Lower leg skin (tissue), 4 donors: ENCODE measurements at regions not wholly inside any gene's neighbourhood (a gene's known extent, or its start where the extent isn't known, plus 50 kb on each side); places are given as distances from the start of the nearest gene placed in this dataset.

ENCODE experiments used
- DNase-seq, 2 donors: peaks; one replicate each; pipeline ENCODE4 v3.0.0-alpha.2; 2019; ENCODE audit warnings: low spot score in 2 of 2
- H3K4me3 ChIP-seq: fragments of 200-600 bp; sonication (generic); 2 replicates; pipeline ENCODE4 v1.5.1; 2017; ENCODE audit warnings: mild to moderate bottlenecking, low read depth; ENCODE audit not compliant: poor library complexity, severe bottlenecking
- POLR2A ChIP-seq, 2 donors: fragments of 450-650 bp; IDR thresholded peaks; one replicate each; pipeline ENCODE4 v1.6.1; 2016 to 2017; ENCODE audit warnings: antibody characterized with exemption in 2 of 2, mild to moderate bottlenecking in 1 of 2, moderate library complexity in 1 of 2
- WGBS, 2 donors: methylation state at CpG; one replicate each; pipeline ENCODE4 v1.1.5; 2018; 5-methylcytosine and 5-hydroxymethylcytosine counted together
- intact Hi-C: fragments of 100-400 bp; cut with DNase I; formaldehyde crosslinking; loops from one replicate; pipeline ENCODE4 v1.15.0; 2023; ENCODE audit warnings: low total_unique reads
- TF ChIP-seq, protein P1 (sequence below), 3 donors: fragments of 450-650 bp; IDR thresholded peaks; one replicate each; pipeline ENCODE4 v1.5.1; 2016; ENCODE audit warnings: antibody characterized with exemption in 3 of 3, mild to moderate bottlenecking in 3 of 3, moderate library complexity in 2 of 3

DNA sequence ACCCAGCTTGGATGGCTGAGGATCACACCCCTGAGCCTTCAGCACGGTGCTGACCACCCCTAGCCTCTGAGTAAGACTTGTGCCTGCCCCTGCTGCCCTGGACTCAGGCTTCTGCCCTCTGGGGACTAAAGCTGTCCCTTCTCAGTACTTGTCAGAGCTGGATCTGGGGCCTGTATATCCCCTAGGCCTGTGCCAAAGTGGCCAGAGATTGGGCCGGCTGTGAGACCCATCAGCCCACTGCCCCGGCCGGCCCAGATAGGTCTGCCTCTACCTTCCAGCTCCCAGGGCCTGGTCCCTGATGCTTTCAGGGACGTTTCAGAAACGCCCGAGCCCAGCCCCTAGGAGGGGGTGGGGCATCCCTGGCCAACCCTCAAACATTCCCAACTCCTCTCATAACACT is 137.8 kb downstream of the ZDHHC20 start:
- TF ChIP-seq POLR2A (IDR thresholded peaks at IDR 0.05): no peak
- TF ChIP-seq, protein P1, sequence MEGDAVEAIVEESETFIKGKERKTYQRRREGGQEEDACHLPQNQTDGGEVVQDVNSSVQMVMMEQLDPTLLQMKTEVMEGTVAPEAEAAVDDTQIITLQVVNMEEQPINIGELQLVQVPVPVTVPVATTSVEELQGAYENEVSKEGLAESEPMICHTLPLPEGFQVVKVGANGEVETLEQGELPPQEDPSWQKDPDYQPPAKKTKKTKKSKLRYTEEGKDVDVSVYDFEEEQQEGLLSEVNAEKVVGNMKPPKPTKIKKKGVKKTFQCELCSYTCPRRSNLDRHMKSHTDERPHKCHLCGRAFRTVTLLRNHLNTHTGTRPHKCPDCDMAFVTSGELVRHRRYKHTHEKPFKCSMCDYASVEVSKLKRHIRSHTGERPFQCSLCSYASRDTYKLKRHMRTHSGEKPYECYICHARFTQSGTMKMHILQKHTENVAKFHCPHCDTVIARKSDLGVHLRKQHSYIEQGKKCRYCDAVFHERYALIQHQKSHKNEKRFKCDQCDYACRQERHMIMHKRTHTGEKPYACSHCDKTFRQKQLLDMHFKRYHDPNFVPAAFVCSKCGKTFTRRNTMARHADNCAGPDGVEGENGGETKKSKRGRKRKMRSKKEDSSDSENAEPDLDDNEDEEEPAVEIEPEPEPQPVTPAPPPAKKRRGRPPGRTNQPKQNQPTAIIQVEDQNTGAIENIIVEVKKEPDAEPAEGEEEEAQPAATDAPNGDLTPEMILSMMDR (IDR thresholded peaks at IDR 0.05): no peak

DNA sequence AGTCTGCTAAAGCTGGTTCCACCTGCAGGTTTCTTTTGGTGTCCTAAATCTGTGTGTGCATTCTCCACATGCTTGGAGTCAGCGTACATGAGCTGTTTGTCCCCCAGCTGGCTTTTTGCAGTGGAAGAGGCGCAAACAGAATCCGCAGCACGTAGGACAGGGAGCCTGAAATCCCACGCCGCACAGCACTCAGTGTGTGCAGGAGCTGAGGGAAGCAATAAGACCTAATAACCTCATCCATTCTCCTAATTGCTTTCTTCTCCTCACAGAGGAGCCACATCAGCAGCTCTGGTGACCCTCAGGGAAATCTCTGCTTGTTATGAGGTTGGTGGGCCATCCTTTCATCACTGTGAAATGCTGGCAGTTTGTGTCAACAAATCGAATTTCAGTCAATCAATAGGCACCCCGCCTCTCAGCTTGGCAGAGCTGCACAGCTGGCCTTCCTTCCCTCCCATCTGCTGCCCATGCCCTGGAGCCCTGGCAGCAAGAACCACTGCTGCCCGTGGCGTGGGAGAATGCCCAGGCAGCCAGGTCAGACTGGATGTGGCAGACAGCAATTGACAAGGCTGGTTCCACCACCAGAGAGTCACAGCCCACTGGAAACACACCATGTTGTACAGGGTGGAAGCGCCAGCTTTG is 136.7 kb downstream of the ZDHHC20 start:
- TF ChIP-seq, protein P1 (IDR thresholded peaks at IDR 0.05): no peak
- no peak for TF ChIP-seq POLR2A (IDR thresholded peaks at IDR 0.05)
- 63 to 90% methylated on average over 10 to 11 of the region's 11 CpGs for WGBS, 2 donors
- intact Hi-C loops: no loop called here
- DNase-seq: no peak
- no peak overlapping the region for H3K4me3 ChIP-seq

More for the DNA sequence above, 137.8 kb downstream of the ZDHHC20 start:
- H3K4me3 ChIP-seq: no peak overlapping the region
- intact Hi-C loops: no loop called here
- no peak for DNase-seq
- 72 to 74% methylated on average over 7 of the region's 7 CpGs for WGBS, 2 donors
